ENCODE measurements at regions not wholly inside any gene's neighbourhood (a gene's known extent, or its start where the extent isn't known, plus 50 kb on each side); places are given as distances from the start of the nearest gene placed in this dataset.

DNA sequence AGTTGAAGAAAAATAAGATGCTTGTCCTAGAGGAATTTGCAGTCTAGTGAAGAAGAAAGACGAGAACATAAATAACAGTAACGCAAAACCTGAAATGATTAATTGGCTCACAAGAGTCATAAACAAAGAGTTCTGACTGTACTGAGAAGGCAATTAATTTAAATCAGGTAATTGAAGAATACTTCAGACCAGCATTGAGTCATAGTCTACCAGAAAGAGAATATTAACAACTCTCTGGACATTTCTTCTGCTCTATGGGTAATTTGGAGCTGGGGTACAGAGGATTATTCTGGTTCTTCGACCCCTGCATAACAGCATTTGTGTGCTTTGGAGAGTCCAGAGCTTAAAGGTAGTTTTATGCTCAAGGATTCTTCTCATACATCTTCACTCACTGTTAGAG lies 390.3 kb upstream of the DCN start:
- H3K4me1 Mint-ChIP-seq, result peaks cover 4% of the 10 kb centered on the region in 4 donors
- peaks cover 1 to 3% of the 10 kb centered on the region in 2 donors for H3K27me3 Mint-ChIP-seq
- H3K4me3 ChIP-seq (ENCODE audit: low read length in 2 of 2), result no peak overlapping the region
- H3K36me3 Mint-ChIP-seq, result no peaks in the 10 kb centered on the region
- H3K4me1 ChIP-seq (ENCODE audit: insufficient read depth, low read length), result peaks cover 4% of the 10 kb centered on the region
- no peaks in the 10 kb centered on the region for H3K9me3 ChIP-seq (ENCODE audit: control insufficient read depth in 1 of 2, low read length in 2 of 2)
- H3K27ac ChIP-seq (ENCODE audit: low read depth, low read length), result no peak overlapping the region
- H3K36me3 ChIP-seq (ENCODE audit: insufficient read depth, low read length), result no peaks in the 10 kb centered on the region
- CTCF ChIA-PET (ENCODE audit: partially characterized antibody), result interaction anchor here (1.8 kb wide), 1 partner anchor 239 kb away, joined by 6 read pairs; no protein-coding TSS in a partner anchor
- no peak overlapping the region for H3K27ac Mint-ChIP-seq
- POLR2A ChIA-PET (ENCODE audit: partially characterized antibody), result interaction anchor here (0.6 kb wide), 1 partner anchor 570 kb away, joined by 3 read pairs; no protein-coding TSS in a partner anchor
- DNase-seq, result no peak
- intact Hi-C loops (cut with micrococcal nuclease), result no loop called here
- H3K27me3 ChIP-seq (ENCODE audit: insufficient read depth, low read length), result no peaks in the 10 kb centered on the region
- no peaks in the 10 kb centered on the region for H3K9me3 Mint-ChIP-seq
- no peak overlapping the region for H3K4me3 Mint-ChIP-seq

DNA sequence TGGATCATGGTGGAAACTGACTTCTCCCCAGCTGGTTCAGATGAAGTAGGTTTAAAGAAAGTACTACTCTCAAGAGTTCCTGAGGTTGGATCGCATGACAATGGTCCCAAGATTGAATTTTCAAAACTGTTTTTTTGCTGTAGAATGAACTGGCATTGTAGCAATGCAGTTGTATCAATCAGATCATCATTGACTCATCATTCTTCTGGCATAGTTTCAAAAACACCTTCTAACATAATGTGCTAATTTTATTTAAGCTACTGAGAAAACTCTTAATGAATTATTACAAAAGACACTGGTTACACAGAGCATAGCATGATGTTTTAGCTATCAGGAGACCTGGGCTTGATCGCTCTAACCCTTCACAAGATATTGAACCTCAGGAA lies 384.5 kb upstream of the DCN start:
- H3K36me3 Mint-ChIP-seq, result no peaks in the 10 kb centered on the region
- DNase-seq, result no peak
- H3K27ac Mint-ChIP-seq, result no peak overlapping the region
- Histone ChIP-seq H3K27me3 (ENCODE audit: insufficient read depth, low read length) (no peaks in the 10 kb centered on the region), H3K9me3 (ENCODE audit: control insufficient read depth in 1 of 2, low read length in 2 of 2) (no peaks in the 10 kb centered on the region), H3K27ac (ENCODE audit: low read depth, low read length) (no peak overlapping the region), H3K4me3 (ENCODE audit: low read length in 2 of 2) (no peak overlapping the region), H3K4me1 (ENCODE audit: insufficient read depth, low read length) (peaks cover 13% of the 10 kb centered on the region), H3K36me3 (ENCODE audit: insufficient read depth, low read length) (no peaks in the 10 kb centered on the region)
- H3K27me3 Mint-ChIP-seq, result no peaks in the 10 kb centered on the region
- H3K4me3 Mint-ChIP-seq, result no peak overlapping the region
- intact Hi-C loops (cut with micrococcal nuclease), result no loop called here
- peaks cover 15 to 21% (median 16%) of the 10 kb centered on the region in 4 donors for H3K4me1 Mint-ChIP-seq
- CTCF ChIA-PET (ENCODE audit: partially characterized antibody), result interaction anchor here (4.2 kb wide), 1 partner anchor 11 kb away, joined by 20 read pairs; no protein-coding TSS in a partner anchor
- peaks cover 0 to 5% (median 0%) of the 10 kb centered on the region in 8 donors for H3K9me3 Mint-ChIP-seq
- POLR2A ChIA-PET (ENCODE audit: partially characterized antibody), result interaction anchor here (1.2 kb wide), 1 partner anchor 433 kb away, joined by 4 read pairs; no protein-coding TSS in a partner anchor

DNA sequence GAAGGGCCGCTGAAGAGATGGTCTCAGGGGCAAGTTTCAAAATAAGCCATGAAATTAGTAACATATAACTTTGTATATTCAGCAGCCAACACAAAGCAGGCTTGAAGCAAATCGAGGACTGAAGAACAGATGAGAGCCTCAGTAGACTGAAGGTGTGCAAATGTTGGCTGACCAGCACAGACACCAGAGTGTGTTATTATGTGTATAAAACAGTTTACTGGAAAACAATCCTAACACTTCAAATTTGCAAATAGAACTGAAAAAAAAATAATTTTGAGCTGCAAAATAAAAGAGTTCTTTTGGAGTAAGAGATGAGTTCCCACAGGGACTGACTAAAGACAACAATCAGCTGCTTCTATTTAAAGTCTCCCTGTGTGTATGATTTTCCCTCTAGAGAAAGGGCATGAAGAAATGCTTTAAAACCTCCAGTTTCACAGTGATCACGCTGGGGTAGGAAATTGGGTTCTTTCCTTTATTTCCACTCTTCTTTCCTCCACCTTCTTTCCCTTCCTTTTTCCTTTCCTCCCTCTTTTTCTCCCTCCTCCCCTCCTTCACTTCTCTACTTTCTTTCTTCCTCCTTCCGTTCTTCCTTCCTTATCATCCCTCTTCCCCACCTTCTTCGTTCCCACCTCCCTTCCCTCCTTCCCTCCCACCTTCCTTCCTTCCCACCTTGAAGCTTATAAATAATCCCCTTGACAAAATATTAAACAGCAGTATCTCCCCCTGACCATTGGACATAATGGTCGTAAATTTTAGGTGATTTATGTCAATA lies 383.9 kb upstream of the DCN start:
- POLR2A ChIA-PET (ENCODE audit: partially characterized antibody), result interaction anchor here (1.2 kb wide), 1 partner anchor 434 kb away, joined by 4 read pairs; no protein-coding TSS in a partner anchor
- H3K4me1 Mint-ChIP-seq, result peaks cover 17 to 24% (median 18%) of the 10 kb centered on the region in 4 donors
- CTCF ChIA-PET (ENCODE audit: partially characterized antibody), result interaction anchor here (4.2 kb wide), 1 partner anchor 12 kb away, joined by 20 read pairs; no protein-coding TSS in a partner anchor

DNA sequence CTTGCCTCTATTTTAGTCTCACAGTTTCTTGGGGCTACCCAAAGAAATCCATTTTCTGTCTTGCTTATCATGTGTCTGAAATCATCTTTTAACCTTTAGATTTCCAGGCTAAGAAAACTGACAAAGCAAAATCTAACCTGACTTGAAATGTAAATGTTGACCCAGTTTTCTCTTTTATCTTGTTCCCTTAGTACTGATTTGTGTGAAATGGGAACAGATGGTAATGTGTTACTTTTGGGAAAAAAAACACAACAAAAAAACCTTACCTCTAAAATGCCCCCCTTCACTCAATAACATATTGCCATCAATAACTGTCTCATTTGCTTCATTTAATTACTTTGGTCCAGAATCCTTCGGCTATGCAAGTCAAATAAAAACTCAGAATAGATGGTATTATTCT lies 383.2 kb upstream of the DCN start:
- no peaks in the 10 kb centered on the region for H3K9me3 ChIP-seq (ENCODE audit: control insufficient read depth in 1 of 2, low read length in 2 of 2)
- ChIA-PET CTCF (ENCODE audit: partially characterized antibody) (interaction anchor here (4.2 kb wide), 1 partner anchor 13 kb away, joined by 20 read pairs; no protein-coding TSS in a partner anchor), POLR2A (ENCODE audit: partially characterized antibody) (no interaction called here)
- intact Hi-C loops (cut with micrococcal nuclease), result no loop called here
- Mint-ChIP-seq H3K9me3 (peaks cover 0 to 5% (median 0%) of the 10 kb centered on the region in 8 donors), H3K4me1 (peaks cover 18 to 27% (median 19%) of the 10 kb centered on the region in 4 donors), H3K36me3 (no peaks in the 10 kb centered on the region), H3K27me3 (no peaks in the 10 kb centered on the region), H3K27ac (no peak overlapping the region), H3K4me3 (no peak overlapping the region)
- DNase-seq, result no peak
- no peak overlapping the region for H3K4me3 ChIP-seq (ENCODE audit: low read length in 2 of 2)
- H3K27ac ChIP-seq (ENCODE audit: low read depth, low read length), result no peak overlapping the region
- H3K4me1 ChIP-seq (ENCODE audit: insufficient read depth, low read length), result peaks cover 16% of the 10 kb centered on the region
- no peaks in the 10 kb centered on the region for H3K36me3 ChIP-seq (ENCODE audit: insufficient read depth, low read length)
- no peaks in the 10 kb centered on the region for H3K27me3 ChIP-seq (ENCODE audit: insufficient read depth, low read length)

More for the DNA sequence above, 383.9 kb upstream of the DCN start:
- H3K9me3 ChIP-seq (ENCODE audit: control insufficient read depth in 1 of 2, low read length in 2 of 2), result no peaks in the 10 kb centered on the region
- no peak overlapping the region for H3K4me3 ChIP-seq (ENCODE audit: low read length in 2 of 2)
- H3K36me3 ChIP-seq (ENCODE audit: insufficient read depth, low read length), result no peaks in the 10 kb centered on the region
- no peak for DNase-seq
- intact Hi-C loops (cut with micrococcal nuclease), result no loop called here
- H3K27me3 ChIP-seq (ENCODE audit: insufficient read depth, low read length), result no peaks in the 10 kb centered on the region
- H3K9me3 Mint-ChIP-seq, result peaks cover 0 to 5% (median 0%) of the 10 kb centered on the region in 8 donors
- H3K27me3 Mint-ChIP-seq, result no peaks in the 10 kb centered on the region
- no peaks in the 10 kb centered on the region for H3K36me3 Mint-ChIP-seq
- H3K4me3 Mint-ChIP-seq, result no peak overlapping the region
- H3K27ac ChIP-seq (ENCODE audit: low read depth, low read length), result no peak overlapping the region
- H3K4me1 ChIP-seq (ENCODE audit: insufficient read depth, low read length), result peaks cover 16% of the 10 kb centered on the region
- no peak overlapping the region for H3K27ac Mint-ChIP-seq

DNA sequence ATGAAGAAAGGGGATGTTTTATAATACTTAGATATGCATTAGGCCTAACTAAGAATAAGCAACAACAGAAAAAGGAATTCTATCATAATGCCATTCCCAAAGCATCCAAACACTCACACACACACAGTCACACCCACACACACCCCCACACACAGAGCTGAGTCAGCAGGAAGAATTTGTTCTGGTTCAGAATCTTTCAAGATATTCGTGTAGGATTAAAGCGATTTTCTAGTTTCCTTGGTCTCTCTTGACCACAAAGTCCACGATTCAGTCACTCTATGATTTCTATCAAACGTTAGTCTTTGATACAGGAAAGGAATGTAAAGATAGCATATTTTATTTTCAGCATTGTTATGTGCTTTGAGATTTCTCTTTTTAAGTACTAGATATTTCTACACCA lies 382.6 kb upstream of the DCN start:
- Mint-ChIP-seq H3K4me3 (no peak overlapping the region), H3K4me1 (peaks cover 18 to 27% (median 19%) of the 10 kb centered on the region in 4 donors), H3K9me3 (peaks cover 0 to 5% (median under 1%) of the 10 kb centered on the region in 8 donors), H3K27me3 (no peaks in the 10 kb centered on the region), H3K27ac (peak overlapping the region in 2 of 7 donors; percentile 35 to 45), H3K36me3 (no peaks in the 10 kb centered on the region)
- no peaks in the 10 kb centered on the region for H3K27me3 ChIP-seq (ENCODE audit: insufficient read depth, low read length)
- no peak overlapping the region for H3K4me3 ChIP-seq (ENCODE audit: low read length in 2 of 2)
- H3K36me3 ChIP-seq (ENCODE audit: insufficient read depth, low read length), result no peaks in the 10 kb centered on the region
- H3K27ac ChIP-seq (ENCODE audit: low read depth, low read length), result no peak overlapping the region
- intact Hi-C loops (cut with micrococcal nuclease), result no loop called here
- no peak for DNase-seq
- ChIA-PET POLR2A (ENCODE audit: partially characterized antibody) (interaction anchor here (0.6 kb wide), 1 partner anchor 582 kb away, joined by 4 read pairs; no protein-coding TSS in a partner anchor), CTCF (ENCODE audit: partially characterized antibody) (interaction anchor here (3.6 kb wide), 1 partner anchor 12 kb away, joined by 23 read pairs; no protein-coding TSS in a partner anchor)
- H3K4me1 ChIP-seq (ENCODE audit: insufficient read depth, low read length), result peaks cover 16% of the 10 kb centered on the region
- no peaks in the 10 kb centered on the region for H3K9me3 ChIP-seq (ENCODE audit: control insufficient read depth in 1 of 2, low read length in 2 of 2)

DNA sequence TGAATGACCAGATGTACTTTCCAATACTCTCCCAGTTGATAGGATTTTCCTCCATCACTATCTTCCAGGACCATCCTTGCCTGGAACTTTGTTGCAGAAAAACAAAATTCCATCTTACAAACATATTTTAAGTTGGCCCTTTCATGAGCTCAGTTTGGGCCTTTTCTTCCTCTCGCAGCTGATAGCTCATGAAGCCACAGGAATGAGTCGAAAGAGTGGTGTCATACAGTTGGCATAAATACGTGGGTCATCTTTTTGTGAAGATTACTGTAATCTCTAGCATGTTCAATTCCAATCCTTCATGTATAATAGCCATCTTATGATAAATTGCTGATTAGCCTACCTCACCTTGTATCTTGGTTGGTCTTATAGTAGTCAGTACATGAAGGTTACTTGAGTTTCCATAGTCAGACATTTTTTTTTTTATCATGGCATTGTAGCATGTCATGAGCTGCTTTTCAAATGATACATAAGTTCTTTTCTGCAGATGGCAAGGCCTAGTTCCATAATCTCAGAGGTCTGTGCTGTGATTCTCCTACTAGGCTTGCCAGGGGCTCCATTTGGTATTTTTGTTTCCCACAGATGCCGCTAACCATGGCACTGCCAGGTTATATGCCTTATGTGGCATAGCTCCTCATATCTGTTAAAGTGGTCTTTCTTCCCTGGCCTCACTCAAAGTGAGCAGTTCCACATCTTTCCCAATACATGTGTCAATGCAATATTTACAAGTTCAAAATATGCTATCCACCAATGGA lies 380.6 kb upstream of the DCN start:
- Mint-ChIP-seq H3K27ac (peak overlapping the region in 4 of 7 donors; percentile 3 to 78 (median 42)), H3K36me3 (peaks cover 7 to 12% of the 10 kb centered on the region in 2 donors), H3K27me3 (no peaks in the 10 kb centered on the region), H3K9me3 (peaks cover 0 to 20% (median 15%) of the 10 kb centered on the region in 8 donors), H3K4me1 (peaks cover 18 to 27% (median 19%) of the 10 kb centered on the region in 4 donors), H3K4me3 (peak overlapping the region in 6 of 8 donors; percentile 25 to 75 (median 64))
- Histone ChIP-seq H3K4me3 (ENCODE audit: low read length in 2 of 2) (no peak overlapping the region), H3K4me1 (ENCODE audit: insufficient read depth, low read length) (peaks cover 16% of the 10 kb centered on the region), H3K9me3 (ENCODE audit: control insufficient read depth in 1 of 2, low read length in 2 of 2) (no peaks in the 10 kb centered on the region), H3K27ac (ENCODE audit: low read depth, low read length) (no peak overlapping the region), H3K36me3 (ENCODE audit: insufficient read depth, low read length) (no peaks in the 10 kb centered on the region), H3K27me3 (ENCODE audit: insufficient read depth, low read length) (no peaks in the 10 kb centered on the region)
- ChIA-PET POLR2A (ENCODE audit: partially characterized antibody) (interaction anchor here (1.0 to 3.0 kb wide), 5 partner anchors 14 to 1030 kb away, joined by 3 to 11 read pairs (median 7); partner anchors contain the start of gene BTG1), CTCF (ENCODE audit: partially characterized antibody) (interaction anchor here (1.3 to 3.6 kb wide), 4 partner anchors 14 to 1086 kb away, joined by 4 to 23 read pairs (median 6); no protein-coding TSS in a partner anchor)
- intact Hi-C loops (cut with micrococcal nuclease), result no loop called here
- DNase-seq, result no peak

All from CD4-positive, alpha-beta memory T cell (primary cell).